Uterus (tissue), 3 donors: ENCODE measurements at regions not wholly inside any gene's neighbourhood (a gene's known extent, or its start where the extent isn't known, plus 50 kb on each side); places are given as distances from the start of the nearest gene placed in this dataset.

Source experiments
- DNase-seq, 2 donors: peaks; one replicate each; pipeline ENCODE4 v3.0.0-alpha.2; 2019 to 2020
- H3K27ac ChIP-seq, 2 donors: fragments of 200-600 bp; sonication (generic); 1 replicate in 1 of 2; 2 replicates in 1 of 2; pipeline ENCODE4 v1.5.1; 2016 to 2018
- H3K27me3 ChIP-seq, 2 donors: fragments of 200-600 bp; sonication (generic); one replicate each; pipeline ENCODE4 v1.5.1; 2018 to 2019; ENCODE audit warnings: control low read depth in 1 of 2
- H3K36me3 ChIP-seq, 2 donors: fragments of 200-600 bp; sonication (generic); one replicate each; pipeline ENCODE4 v1.5.1; 2019; ENCODE audit warnings: control low read depth in 1 of 2
- H3K4me1 ChIP-seq, 2 donors: fragments of 200-600 bp; sonication (generic); one replicate each; pipeline ENCODE4 v1.5.1; 2018 to 2019; ENCODE audit warnings: control low read depth in 1 of 2
- H3K4me3 ChIP-seq, 2 donors: fragments of 200-600 bp; sonication (generic); 1 replicate in 1 of 2; 2 replicates in 1 of 2; pipeline ENCODE4 v1.5.1; 2018 to 2019; ENCODE audit warnings: mild to moderate bottlenecking in 1 of 2
- H3K9me3 ChIP-seq, 2 donors: fragments of 200-600 bp; sonication (generic); one replicate each; pipeline ENCODE4 v1.5.1; 2019; ENCODE audit warnings: control low read depth in 1 of 2
- CTCF ChIP-seq, 4 experiments: fragments of 200-600 bp in 2 of 4; fragments of 450-650 bp in 2 of 4; sonication (generic) in 2 of 4; IDR thresholded peaks; one replicate each; pipeline ENCODE4 v1.5.1; 2016 to 2019; ENCODE audit warnings: antibody characterized with exemption in 4 of 4, mild to moderate bottlenecking in 2 of 4, moderate library complexity in 1 of 4
- POLR2A ChIP-seq, 2 donors: fragments of 450-650 bp; IDR thresholded peaks; one replicate each; pipeline ENCODE4 v1.6.1; 2016; ENCODE audit warnings: antibody characterized with exemption in 2 of 2, mild to moderate bottlenecking in 1 of 2, moderate library complexity in 1 of 2
- intact Hi-C: fragments of 100-400 bp; cut with DNase I; formaldehyde crosslinking; loops from one replicate; pipeline ENCODE4 v1.15.1; 2023; ENCODE audit warnings: low total_unique reads
- donor health status: DM: yes; HTN: yes; CAD: no.

GRCh38 chr6:1107578-1107977 lies 204.3 kb upstream of the FOXQ1 start:
- intact Hi-C loops: no loop called here
- H3K27ac ChIP-seq: no peak overlapping the region
- H3K27me3 ChIP-seq: no peaks in the 10 kb centered on the region
- no peaks in the 10 kb centered on the region for H3K36me3 ChIP-seq
- no peaks in the 10 kb centered on the region for H3K9me3 ChIP-seq
- no peak overlapping the region for H3K4me3 ChIP-seq
- no peak for TF ChIP-seq POLR2A (IDR thresholded peaks at IDR 0.05)
- TF ChIP-seq CTCF (IDR thresholded peaks at IDR 0.05): no peak
- no peak for DNase-seq
- no peaks in the 10 kb centered on the region for H3K4me1 ChIP-seq

GRCh38 chr6:1105833-1106400 lies 206.0 kb upstream of the FOXQ1 start:
- TF ChIP-seq CTCF (IDR thresholded peaks at IDR 0.05) (no peak), POLR2A (IDR thresholded peaks at IDR 0.05) (no peak)

GRCh38 chr6:1104988-1105670 lies 206.8 kb upstream of the FOXQ1 start:
- H3K4me1 ChIP-seq: no peaks in the 10 kb centered on the region
- intact Hi-C loops: no loop called here
- H3K36me3 ChIP-seq: no peaks in the 10 kb centered on the region
- TF ChIP-seq POLR2A (IDR thresholded peaks at IDR 0.05): no peak
- TF ChIP-seq CTCF (IDR thresholded peaks at IDR 0.05): no peak
- no peak overlapping the region for H3K4me3 ChIP-seq
- H3K9me3 ChIP-seq: no peaks in the 10 kb centered on the region
- H3K27me3 ChIP-seq: no peaks in the 10 kb centered on the region
- H3K27ac ChIP-seq: no peak overlapping the region
- no peak for DNase-seq

More at GRCh38 chr6:1105833-1106400, 206.0 kb upstream of the FOXQ1 start:
- Histone ChIP-seq H3K27ac (no peak overlapping the region), H3K9me3 (no peaks in the 10 kb centered on the region), H3K4me1 (no peaks in the 10 kb centered on the region), H3K27me3 (no peaks in the 10 kb centered on the region), H3K4me3 (no peak overlapping the region), H3K36me3 (no peaks in the 10 kb centered on the region)
- no peak for DNase-seq
- intact Hi-C loops: no loop called here

- Histone ChIP-seq H3K27ac (no peak overlapping the region), H3K36me3 (no peaks in the 10 kb centered on the region), H3K4me1 (no peaks in the 10 kb centered on the region), H3K27me3 (no peaks in the 10 kb centered on the region), H3K4me3 (no peak overlapping the region), H3K9me3 (no peaks in the 10 kb centered on the region)
- TF ChIP-seq POLR2A (IDR thresholded peaks at IDR 0.05) (no peak), CTCF (IDR thresholded peaks at IDR 0.05) (no peak)
- intact Hi-C loops: no loop called here
- DNase-seq: no peak
Measured at GRCh38 chr6:1103945-1104623, 207.8 kb upstream of the FOXQ1 start.

GRCh38 chr6:1103021-1103420 lies 208.9 kb upstream of the FOXQ1 start:
- Histone ChIP-seq H3K27ac (no peak overlapping the region), H3K27me3 (no peaks in the 10 kb centered on the region), H3K4me1 (no peaks in the 10 kb centered on the region), H3K36me3 (no peaks in the 10 kb centered on the region), H3K4me3 (no peak overlapping the region), H3K9me3 (no peaks in the 10 kb centered on the region)
- TF ChIP-seq CTCF (IDR thresholded peaks at IDR 0.05): no peak
- TF ChIP-seq POLR2A (IDR thresholded peaks at IDR 0.05): no peak
- intact Hi-C loops: no loop called here
- DNase-seq: no peak
